ENCODE measurements at regions not wholly inside any gene's neighbourhood (a gene's known extent, or its start where the extent isn't known, plus 50 kb on each side); places are given as distances from the start of the nearest gene placed in this dataset.

DNA sequence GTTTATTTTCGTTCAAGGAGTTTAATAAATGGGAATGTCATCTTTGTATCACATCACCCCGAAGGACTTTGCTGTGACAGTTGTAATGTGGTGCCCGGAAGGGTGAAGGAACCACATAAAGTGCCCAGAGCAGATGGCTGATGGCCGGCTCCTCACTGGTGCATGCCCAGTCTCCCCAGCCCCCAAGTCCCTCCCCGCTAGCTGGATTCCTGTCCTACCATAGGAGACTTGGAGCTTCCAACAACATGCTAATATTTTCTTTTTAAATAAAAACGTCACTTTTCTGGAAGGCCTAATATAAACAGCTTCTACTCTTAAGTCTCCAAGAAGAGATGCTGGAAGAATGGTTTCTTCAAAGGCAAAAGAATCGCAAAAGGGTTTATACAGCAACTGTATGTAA lies 273.9 kb upstream of the LRTM1 start:
- no peak overlapping the region for H3K4me3 ChIP-seq (ENCODE audit: low read depth, low read length)
- no peak for DNase-seq (ENCODE audit: low read depth, low spot score)
- no peak for TF ChIP-seq CTCF (IDR thresholded peaks at IDR 0.05; ENCODE audit: low read depth, low read length)
- in situ Hi-C loops (cut with HindIII; ENCODE audit: low sequenced_read_pairs), result no loop called here

- no peak for TF ChIP-seq CTCF (IDR thresholded peaks at IDR 0.05; ENCODE audit: low read depth, low read length)
- H3K4me3 ChIP-seq (ENCODE audit: low read depth, low read length), result no peak overlapping the region
- in situ Hi-C loops (cut with HindIII; ENCODE audit: low sequenced_read_pairs), result no loop called here
- DNase-seq (ENCODE audit: low read depth, low spot score), result no peak
These were observed 273.0 kb upstream of the LRTM1 start for GRCh38 chr3:55200906-55201305.

DNA sequence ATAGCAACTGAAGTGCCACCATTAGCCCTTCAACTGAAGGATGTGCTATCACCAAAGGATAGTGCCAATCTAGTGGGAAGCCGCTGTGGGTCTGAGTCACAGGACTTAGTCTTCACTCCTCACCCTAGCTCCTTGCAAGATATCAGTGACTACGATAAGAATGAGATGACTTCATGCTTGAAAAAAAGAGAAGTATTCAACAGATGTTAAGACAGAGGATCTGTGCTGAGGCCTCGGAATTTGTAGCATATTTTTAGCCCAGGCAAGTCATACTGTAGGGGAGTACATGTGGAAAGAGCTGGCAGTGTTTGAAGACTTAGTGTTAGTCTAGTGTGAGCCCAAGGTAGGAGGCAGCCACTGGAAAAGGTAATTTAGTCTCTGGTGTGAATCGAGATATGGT lies 270.7 kb upstream of the LRTM1 start:
- DNase-seq (ENCODE audit: low read depth, low spot score), result peak; percentile 88
- no peak for TF ChIP-seq CTCF (IDR thresholded peaks at IDR 0.05; ENCODE audit: low read depth, low read length)
- in situ Hi-C loops (cut with HindIII; ENCODE audit: low sequenced_read_pairs), result no loop called here
- no peak overlapping the region for H3K4me3 ChIP-seq (ENCODE audit: low read depth, low read length)

DNA sequence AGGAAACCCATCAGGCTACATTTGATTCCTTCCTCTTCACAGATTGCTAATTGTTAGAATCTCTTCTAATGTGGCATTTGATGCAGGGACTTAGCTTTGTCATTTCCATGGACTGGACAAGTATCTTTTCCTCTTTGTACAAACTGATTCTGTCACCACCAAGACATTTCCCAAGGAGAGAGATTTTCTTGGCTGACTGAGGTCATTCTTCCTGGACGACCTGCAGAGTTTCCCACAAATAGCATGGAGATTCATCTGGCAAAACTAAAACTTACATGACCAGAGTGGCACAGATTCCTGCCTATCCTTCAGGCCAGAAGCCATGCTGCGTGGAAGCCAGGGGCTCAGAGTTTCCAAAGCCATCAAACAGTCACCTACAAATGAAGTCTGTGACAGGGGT lies 269.2 kb upstream of the LRTM1 start:
- DNase-seq (ENCODE audit: low read depth, low spot score), result no peak
- in situ Hi-C loops (cut with HindIII; ENCODE audit: low sequenced_read_pairs), result no loop called here
- no peak overlapping the region for H3K4me3 ChIP-seq (ENCODE audit: low read depth, low read length)
- no peak for TF ChIP-seq CTCF (IDR thresholded peaks at IDR 0.05; ENCODE audit: low read depth, low read length)

DNA sequence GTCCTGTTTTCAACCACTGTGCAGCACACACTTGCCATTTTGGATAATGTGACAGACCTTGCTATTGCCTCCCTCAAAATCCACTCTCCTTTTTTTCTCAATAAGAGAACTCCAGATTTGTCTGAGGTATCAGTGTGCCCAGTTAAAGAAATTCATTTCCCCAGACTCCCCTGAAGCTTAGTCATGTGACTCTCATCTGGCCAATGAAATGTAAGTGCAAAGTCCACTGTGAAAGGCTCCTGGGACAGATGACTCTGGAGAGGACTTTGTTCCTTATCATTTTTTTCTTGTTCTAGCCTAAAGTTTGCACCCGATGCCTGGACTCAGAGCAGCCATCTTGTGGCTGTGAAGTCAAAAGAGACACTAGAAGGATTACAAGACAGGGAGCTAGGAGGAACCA lies 268.6 kb upstream of the LRTM1 start:
- no peak for TF ChIP-seq CTCF (IDR thresholded peaks at IDR 0.05; ENCODE audit: low read depth, low read length)
- in situ Hi-C loops (cut with HindIII; ENCODE audit: low sequenced_read_pairs), result no loop called here
- no peak overlapping the region for H3K4me3 ChIP-seq (ENCODE audit: low read depth, low read length)
- DNase-seq (ENCODE audit: low read depth, low spot score), result no peak

DNA sequence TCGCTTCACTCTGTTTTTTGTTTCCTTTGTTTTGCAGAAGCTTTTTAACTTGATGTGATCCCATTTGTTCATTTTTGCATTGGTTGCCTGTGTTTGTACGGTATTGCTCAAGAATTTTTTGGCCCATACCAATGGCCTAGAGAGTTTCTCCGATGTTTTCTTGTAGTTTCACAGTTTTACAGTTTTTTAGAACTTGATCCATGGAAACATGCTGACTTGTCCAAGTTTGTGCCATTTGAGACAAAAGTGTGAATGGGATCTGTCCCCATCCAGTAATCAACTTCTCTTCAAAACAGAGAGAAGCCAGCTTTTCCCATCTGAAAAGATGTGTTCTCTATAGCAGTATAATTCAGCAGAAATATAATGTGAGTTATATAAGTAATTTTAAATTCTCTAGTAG lies 266.5 kb upstream of the LRTM1 start:
- H3K4me3 ChIP-seq (ENCODE audit: low read depth, low read length), result no peak overlapping the region
- no peak for DNase-seq (ENCODE audit: low read depth, low spot score)
- in situ Hi-C loops (cut with HindIII; ENCODE audit: low sequenced_read_pairs), result no loop called here
- no peak for TF ChIP-seq CTCF (IDR thresholded peaks at IDR 0.05; ENCODE audit: low read depth, low read length)
